Activated T-helper 2 cell treated with anti-CD3 and anti-CD28 coated beads, Interferon-gamma antibody, Interleukin-2, Interleukin-4, amounts not matched to agents 10 μg/mL and 5 μg/mL and 100 μg/mL, durations not matched to agents 14 hours and 24 hours and 36 hours (primary cell): ENCODE measurements at regions not wholly inside any gene's neighbourhood (a gene's known extent, or its start where the extent isn't known, plus 50 kb on each side); places are given as distances from the start of the nearest gene placed in this dataset.

ENCODE experiments used
- DNase-seq: peaks from one replicate; pipeline ENCODE4 v3.0.0; 2021; ENCODE audit warnings: low spot score
- H3K27ac Mint-ChIP-seq: one replicate; pipeline ENCODE4 v1.8.0; 2021; ENCODE audit warnings: mixed read lengths
- H3K27me3 Mint-ChIP-seq: one replicate; pipeline ENCODE4 v1.8.0; 2021; ENCODE audit warnings: low read depth, mixed read lengths
- H3K36me3 Mint-ChIP-seq: one replicate; pipeline ENCODE4 v1.8.0; 2021; ENCODE audit warnings: low read depth, mixed read lengths
- H3K4me1 Mint-ChIP-seq: one replicate; pipeline ENCODE4 v1.8.0; 2021; ENCODE audit warnings: low read depth, mixed read lengths
- H3K4me3 Mint-ChIP-seq: one replicate; pipeline ENCODE4 v1.8.0; 2021; ENCODE audit warnings: low read depth, mild to moderate bottlenecking, moderate library complexity, mixed read lengths
- H3K9me3 Mint-ChIP-seq: one replicate; pipeline ENCODE4 v1.8.0; 2021; ENCODE audit warnings: mixed read lengths
- intact Hi-C: fragments of 100-400 bp; cut with micrococcal nuclease; formaldehyde crosslinking; loops from one replicate; pipeline ENCODE4 v1.15.1; 2023

DNA sequence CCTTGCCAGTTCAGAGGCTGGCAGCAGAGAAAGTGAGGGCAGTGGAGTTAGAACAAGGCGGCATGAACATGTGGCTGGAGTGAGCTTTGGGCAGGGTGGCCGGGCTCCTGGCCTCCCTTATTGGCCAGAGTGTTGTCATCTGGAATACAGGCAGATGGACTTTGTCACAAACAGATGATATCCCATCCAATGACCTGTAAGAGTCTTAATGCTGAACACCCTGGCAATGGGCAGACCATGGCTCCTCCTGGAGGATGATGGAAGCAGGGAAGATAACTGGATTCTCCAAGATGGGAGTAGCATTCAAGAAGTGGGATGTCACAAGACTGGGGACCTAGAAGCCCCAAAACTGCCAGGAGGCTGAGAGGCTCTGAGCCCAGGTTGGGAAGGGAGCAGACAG is 242.1 kb downstream of the MAFB start:
- no peaks in the 10 kb centered on the region for H3K4me1 Mint-ChIP-seq
- H3K4me3 Mint-ChIP-seq, result no peak overlapping the region
- DNase-seq, result no peak
- H3K27ac Mint-ChIP-seq, result no peak overlapping the region
- H3K27me3 Mint-ChIP-seq, result no peaks in the 10 kb centered on the region
- H3K9me3 Mint-ChIP-seq, result no peaks in the 10 kb centered on the region
- intact Hi-C loops, result no loop called here
- no peaks in the 10 kb centered on the region for H3K36me3 Mint-ChIP-seq

DNA sequence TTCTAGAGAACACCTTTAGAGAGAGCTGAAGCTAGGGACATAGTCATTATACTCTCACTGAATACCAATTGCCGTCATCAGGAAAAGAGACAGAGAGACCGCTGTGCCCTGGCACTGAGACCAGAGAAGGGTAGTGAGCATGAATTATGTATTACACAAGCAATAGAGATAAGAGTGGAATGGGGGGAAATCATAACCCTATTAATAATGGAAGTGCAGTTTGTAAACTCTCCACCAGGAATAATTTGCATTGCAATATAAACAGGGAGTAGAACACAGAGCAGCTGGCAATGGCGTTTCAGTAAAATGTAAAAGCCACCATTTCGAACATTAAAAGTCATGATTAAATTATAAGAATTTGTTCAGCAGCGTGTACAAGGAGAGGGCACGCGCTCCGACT is 244.5 kb downstream of the MAFB start:
- no peaks in the 10 kb centered on the region for H3K4me1 Mint-ChIP-seq
- no peak overlapping the region for H3K27ac Mint-ChIP-seq
- no peaks in the 10 kb centered on the region for H3K9me3 Mint-ChIP-seq
- intact Hi-C loops, result no loop called here
- no peaks in the 10 kb centered on the region for H3K36me3 Mint-ChIP-seq
- no peak overlapping the region for H3K4me3 Mint-ChIP-seq
- H3K27me3 Mint-ChIP-seq, result no peaks in the 10 kb centered on the region
- DNase-seq, result no peak

DNA sequence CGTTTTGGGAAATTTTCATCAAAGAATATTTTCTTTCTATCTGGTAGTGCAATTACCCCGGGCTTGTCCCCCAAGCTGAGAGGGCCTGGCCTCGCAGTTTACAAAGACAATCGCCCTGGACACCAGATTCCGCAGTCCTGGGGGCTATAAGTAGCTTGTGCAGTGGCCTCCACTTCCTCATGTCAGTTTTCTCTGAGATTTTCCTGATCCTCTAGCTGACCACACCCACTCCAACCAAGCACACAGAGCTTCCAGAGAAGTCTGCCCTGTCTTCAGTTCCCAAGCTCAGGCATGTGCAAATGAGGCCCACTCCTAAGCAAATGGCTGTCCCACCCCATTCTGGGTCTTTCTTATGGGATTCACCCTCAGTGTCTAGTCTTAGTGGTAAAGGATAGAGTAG is 245.3 kb downstream of the MAFB start:
- H3K9me3 Mint-ChIP-seq, result no peaks in the 10 kb centered on the region
- no peaks in the 10 kb centered on the region for H3K36me3 Mint-ChIP-seq
- H3K27me3 Mint-ChIP-seq, result no peaks in the 10 kb centered on the region
- no peak overlapping the region for H3K4me3 Mint-ChIP-seq
- H3K27ac Mint-ChIP-seq, result no peak overlapping the region
- no peak for DNase-seq
- no peaks in the 10 kb centered on the region for H3K4me1 Mint-ChIP-seq
- intact Hi-C loops, result no loop called here

DNA sequence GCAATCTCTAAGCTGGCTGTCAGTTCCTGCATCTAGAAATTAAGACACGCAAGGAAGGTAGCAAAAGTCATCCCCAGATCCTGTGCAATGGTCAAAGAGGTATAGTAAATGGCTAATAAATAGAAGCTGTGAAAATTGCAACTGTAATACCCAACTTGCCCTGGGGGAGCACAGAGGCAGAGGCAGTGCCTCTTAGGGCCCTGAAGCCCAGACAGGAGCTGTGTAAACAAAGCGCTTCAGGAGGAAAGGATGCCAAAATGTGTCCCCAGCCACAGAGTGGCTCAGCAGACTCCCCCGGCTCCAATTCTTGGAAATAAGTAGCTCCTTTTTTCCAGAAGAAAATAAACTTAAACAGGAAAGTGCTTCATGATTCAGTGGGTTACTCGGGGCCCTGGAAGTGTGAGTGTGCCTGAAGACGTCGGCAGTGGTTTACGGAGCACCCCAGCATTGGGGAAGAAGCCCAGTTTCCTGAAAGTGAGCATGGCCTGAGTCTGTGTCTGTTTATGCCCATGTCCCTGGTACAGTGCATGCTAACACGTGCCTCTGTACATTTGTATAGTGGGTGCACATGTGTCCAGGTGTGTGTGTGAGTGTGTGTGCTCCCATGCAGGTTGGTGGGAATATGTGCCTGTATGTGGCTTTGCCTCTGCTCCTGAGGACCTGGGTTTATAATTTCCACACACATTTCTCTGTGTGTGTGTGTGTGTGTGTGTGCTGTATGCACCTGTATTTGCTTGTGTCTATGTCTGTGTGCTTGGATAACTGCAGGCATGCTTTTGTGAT is 246.7 kb downstream of the MAFB start:
- H3K36me3 Mint-ChIP-seq, result no peaks in the 10 kb centered on the region
- H3K4me1 Mint-ChIP-seq, result no peaks in the 10 kb centered on the region
- no peaks in the 10 kb centered on the region for H3K27me3 Mint-ChIP-seq
- no peak overlapping the region for H3K4me3 Mint-ChIP-seq
- intact Hi-C loops, result no loop called here
- no peaks in the 10 kb centered on the region for H3K9me3 Mint-ChIP-seq
- DNase-seq, result no peak
- H3K27ac Mint-ChIP-seq, result no peak overlapping the region

DNA sequence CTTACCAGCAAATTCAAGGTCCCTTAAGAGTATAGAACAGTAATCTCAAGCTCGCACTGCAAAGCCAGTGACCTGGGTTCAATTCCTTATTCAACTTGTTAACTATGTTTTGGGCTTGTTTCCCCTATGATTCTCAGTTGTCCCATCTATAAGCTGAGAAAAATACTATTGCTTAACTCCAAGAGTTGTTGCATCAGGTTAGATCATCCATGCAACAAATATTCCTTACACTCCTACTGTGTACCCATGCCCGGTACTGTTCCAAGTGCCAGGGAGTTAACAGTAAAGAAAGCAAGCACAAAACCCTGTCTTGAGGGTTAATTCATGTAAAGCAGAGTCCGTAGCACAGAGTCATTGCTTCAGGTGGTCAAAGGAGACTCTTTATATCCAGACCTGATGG is 247.3 kb downstream of the MAFB start:
- DNase-seq, result no peak
- H3K9me3 Mint-ChIP-seq, result no peaks in the 10 kb centered on the region
- H3K27ac Mint-ChIP-seq, result no peak overlapping the region
- H3K4me1 Mint-ChIP-seq, result no peaks in the 10 kb centered on the region
- H3K36me3 Mint-ChIP-seq, result no peaks in the 10 kb centered on the region
- no peaks in the 10 kb centered on the region for H3K27me3 Mint-ChIP-seq
- intact Hi-C loops, result no loop called here
- no peak overlapping the region for H3K4me3 Mint-ChIP-seq

DNA sequence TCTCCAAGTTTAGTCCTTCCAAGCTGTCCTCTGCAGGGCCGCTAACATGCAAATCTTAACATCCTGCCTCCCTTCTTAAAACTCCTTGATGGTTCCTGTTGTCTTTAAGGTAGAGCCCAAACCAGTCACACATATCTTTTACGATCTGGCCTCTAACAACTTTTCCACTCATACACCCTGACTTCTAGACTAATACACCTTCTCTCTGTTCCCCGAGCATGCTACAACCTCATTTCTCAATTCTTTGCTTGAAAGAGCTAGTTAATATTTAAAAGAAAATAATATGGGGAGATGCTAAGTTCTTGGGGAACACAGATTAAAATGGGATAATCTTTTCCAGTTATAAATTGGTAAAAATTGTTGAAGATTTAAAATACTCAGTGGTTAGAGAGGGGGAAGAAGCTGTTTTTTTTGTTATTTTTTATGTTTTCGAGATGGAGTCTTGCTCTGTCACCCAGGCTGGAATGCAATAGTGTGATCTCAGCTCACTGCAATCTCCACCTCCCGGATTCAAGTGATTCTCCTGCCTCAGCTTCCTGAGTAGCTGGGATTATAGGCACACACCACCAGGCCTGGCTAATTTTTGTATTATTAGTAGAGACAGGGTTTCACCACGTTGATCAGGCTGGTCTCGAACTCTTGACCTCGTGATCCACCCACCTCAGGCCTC is 250.7 kb downstream of the MAFB start:
- H3K27ac Mint-ChIP-seq, result no peak overlapping the region
- no peaks in the 10 kb centered on the region for H3K27me3 Mint-ChIP-seq
- no peaks in the 10 kb centered on the region for H3K9me3 Mint-ChIP-seq
- no peaks in the 10 kb centered on the region for H3K4me1 Mint-ChIP-seq
- H3K36me3 Mint-ChIP-seq, result no peaks in the 10 kb centered on the region
- intact Hi-C loops, result no loop called here
- no peak for DNase-seq
- H3K4me3 Mint-ChIP-seq, result no peak overlapping the region

DNA sequence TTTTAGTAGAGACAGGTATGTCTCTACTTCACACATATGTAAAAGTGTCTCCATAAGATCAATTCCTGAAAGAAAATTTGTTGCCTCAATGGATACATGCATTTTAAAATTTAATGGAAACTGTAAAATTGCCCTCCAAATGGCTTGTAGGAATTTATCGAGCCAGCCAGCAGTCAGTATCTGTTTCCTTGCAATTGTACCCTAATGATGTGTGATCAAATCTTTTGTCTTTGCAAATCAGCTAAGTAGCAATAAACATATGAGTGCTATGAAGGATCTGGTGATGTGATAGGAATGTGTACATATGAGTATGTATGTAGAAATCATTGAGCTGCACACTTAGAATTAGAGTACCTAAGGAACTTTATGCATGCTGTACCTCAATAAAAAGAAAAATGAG is 253.0 kb downstream of the MAFB start:
- H3K4me1 Mint-ChIP-seq, result no peaks in the 10 kb centered on the region
- H3K36me3 Mint-ChIP-seq, result no peaks in the 10 kb centered on the region
- DNase-seq, result no peak
- H3K4me3 Mint-ChIP-seq, result no peak overlapping the region
- no peak overlapping the region for H3K27ac Mint-ChIP-seq
- H3K9me3 Mint-ChIP-seq, result no peaks in the 10 kb centered on the region
- intact Hi-C loops, result no loop called here
- H3K27me3 Mint-ChIP-seq, result no peaks in the 10 kb centered on the region

DNA sequence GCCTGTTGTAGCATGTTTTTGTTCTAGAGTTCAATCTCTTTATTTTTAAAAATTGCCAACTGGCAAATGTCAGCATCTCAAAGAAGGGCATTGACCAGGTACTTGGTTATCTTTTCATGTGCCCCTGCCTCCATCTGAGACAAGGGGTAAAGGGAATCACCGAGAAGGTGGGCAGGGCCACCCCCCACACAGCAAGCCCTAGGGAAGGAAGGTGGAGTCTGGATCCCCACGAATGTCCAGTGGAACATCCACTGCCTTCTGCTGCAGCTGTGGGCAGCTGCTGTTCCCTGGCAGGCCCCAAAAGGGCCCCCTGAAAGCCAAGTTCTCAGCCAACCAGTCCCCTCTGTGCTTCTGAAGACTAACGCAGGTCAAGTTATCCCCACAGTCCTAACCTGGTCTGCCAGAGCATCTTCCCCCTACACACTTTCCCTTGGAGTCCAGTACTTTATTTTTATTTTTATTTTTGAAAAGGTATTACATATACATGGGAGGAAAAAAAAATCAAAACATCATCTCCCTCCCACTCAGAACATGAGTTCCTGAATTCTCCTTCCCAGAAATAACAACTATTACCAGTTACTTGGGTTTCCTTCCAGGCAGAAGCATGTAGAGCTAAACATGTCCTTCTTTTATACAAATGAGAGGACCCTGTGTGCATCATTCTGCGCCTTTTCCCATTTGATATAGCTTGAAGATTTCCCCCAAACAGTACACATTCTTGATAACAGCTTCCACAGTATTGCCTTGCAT is 253.7 kb downstream of the MAFB start:
- H3K4me3 Mint-ChIP-seq, result no peak overlapping the region
- H3K9me3 Mint-ChIP-seq, result no peaks in the 10 kb centered on the region
- no peak overlapping the region for H3K27ac Mint-ChIP-seq
- intact Hi-C loops, result no loop called here
- H3K36me3 Mint-ChIP-seq, result no peaks in the 10 kb centered on the region
- DNase-seq, result no peak
- no peaks in the 10 kb centered on the region for H3K4me1 Mint-ChIP-seq
- no peaks in the 10 kb centered on the region for H3K27me3 Mint-ChIP-seq

DNA sequence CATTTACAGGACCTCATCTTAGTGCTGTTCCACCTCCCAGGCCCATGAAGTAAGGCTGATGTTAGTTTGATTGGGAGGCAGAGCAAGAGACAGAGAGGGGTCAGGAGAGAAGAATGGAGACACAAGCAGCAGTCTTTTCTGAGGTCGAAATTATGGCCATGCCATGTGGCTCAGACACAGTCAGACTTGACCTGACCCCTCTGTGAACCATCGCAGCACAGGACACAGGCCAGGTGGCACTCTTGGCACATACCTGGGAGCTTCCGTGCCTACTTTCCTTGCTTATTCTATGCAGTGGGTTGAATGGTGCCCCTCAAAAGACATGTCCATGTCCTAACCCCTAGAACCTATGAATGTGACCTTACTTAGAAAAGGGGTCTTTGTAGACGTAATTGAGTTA is 254.9 kb downstream of the MAFB start:
- intact Hi-C loops, result no loop called here
- H3K27me3 Mint-ChIP-seq, result no peaks in the 10 kb centered on the region
- H3K9me3 Mint-ChIP-seq, result no peaks in the 10 kb centered on the region
- H3K4me3 Mint-ChIP-seq, result no peak overlapping the region
- no peaks in the 10 kb centered on the region for H3K36me3 Mint-ChIP-seq
- H3K27ac Mint-ChIP-seq, result no peak overlapping the region
- DNase-seq, result no peak
- H3K4me1 Mint-ChIP-seq, result no peaks in the 10 kb centered on the region

DNA sequence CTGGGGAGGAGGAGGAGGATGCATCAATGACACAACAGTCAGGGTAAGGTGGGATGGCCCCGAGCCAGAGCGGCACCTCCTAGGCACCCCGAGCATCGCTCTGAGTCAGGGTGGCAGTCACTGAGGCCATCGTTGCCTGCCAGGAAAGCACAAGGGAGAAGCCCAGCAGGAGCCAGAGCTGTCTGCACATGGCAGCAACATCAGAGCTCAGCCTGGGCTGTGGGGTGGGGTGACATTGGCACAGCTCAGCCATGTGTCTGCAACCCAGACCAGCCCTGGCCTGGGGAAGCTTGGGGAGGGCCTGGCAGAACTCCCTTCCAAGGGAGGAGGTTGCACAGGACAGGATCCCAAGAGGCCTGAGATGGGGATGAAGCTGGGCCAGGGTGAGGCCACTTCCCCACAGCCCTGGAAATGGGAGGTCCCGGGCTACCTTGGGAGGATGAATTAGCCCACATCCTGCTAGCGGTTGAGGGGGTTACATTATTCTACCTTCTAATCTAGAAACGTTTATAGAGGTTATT is 255.6 kb downstream of the MAFB start:
- DNase-seq, result no peak
- Mint-ChIP-seq H3K4me3 (no peak overlapping the region), H3K27me3 (no peaks in the 10 kb centered on the region), H3K36me3 (no peaks in the 10 kb centered on the region), H3K27ac (no peak overlapping the region), H3K4me1 (no peaks in the 10 kb centered on the region), H3K9me3 (no peaks in the 10 kb centered on the region)
- intact Hi-C loops, result no loop called here

DNA sequence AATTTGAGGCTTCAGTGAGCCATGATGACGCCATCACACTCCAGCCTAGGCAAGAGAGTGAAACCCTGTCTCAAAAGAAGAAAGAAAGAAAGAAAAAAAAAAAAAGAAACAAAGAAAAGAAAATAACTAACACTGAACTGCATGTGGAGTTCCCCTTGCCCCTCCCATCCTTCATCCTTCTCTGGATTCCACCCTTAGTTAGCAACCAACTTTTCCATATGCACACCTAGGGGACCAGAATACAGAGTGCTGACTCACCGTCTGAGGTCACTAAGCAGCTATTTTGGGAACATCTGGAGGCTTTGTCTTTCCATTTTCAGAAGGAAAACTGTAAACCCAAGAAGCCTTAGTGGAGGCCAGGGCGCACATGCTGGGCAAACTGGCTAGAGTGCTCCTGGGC is 257.4 kb downstream of the MAFB start:
- intact Hi-C loops, result no loop called here
- no peak for DNase-seq
- Mint-ChIP-seq H3K4me3 (no peak overlapping the region), H3K27me3 (no peaks in the 10 kb centered on the region), H3K4me1 (no peaks in the 10 kb centered on the region), H3K9me3 (no peaks in the 10 kb centered on the region), H3K27ac (no peak overlapping the region), H3K36me3 (no peaks in the 10 kb centered on the region)

DNA sequence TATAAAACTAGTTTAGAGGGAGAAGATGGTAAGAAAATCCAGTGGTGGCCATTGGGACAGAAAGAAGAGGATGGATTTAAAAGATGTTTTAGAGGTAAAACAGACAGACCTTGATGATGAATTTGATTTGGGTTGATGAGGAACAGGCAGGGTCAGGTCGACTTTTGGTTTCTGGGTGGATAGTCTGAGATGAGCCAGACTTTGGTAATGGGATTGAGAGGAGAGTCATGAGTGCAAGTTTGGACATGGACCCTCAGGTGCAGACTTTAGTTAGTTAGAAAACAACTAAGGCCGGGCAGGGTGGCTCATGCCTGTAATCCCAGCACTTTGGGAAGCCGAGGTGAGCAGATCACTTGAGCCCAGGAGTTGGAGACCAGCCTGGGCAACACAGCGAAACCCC is 257.9 kb downstream of the MAFB start:
- H3K4me3 Mint-ChIP-seq, result no peak overlapping the region
- no peaks in the 10 kb centered on the region for H3K27me3 Mint-ChIP-seq
- H3K36me3 Mint-ChIP-seq, result no peaks in the 10 kb centered on the region
- no peaks in the 10 kb centered on the region for H3K4me1 Mint-ChIP-seq
- no peaks in the 10 kb centered on the region for H3K9me3 Mint-ChIP-seq
- intact Hi-C loops, result no loop called here
- H3K27ac Mint-ChIP-seq, result no peak overlapping the region
- no peak for DNase-seq

DNA sequence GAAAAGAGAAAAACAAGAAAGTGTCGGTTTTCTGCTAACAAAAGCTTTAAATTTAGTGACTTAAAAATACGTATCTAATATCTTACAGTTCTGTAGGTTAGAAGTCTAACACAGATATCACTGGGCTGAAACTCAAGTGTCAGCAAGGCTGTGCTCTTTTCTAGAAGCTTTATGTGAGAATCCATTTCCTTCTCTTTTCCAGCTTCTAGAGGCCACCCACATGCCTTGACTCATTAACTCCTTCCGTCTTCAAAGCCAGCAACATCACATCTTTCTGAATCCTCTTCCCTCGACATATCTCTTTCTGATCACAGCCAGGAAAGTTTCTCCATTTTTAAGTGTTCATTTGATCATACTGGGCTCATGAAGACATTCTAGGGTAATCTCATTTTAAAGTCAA is 262.0 kb downstream of the MAFB start:
- no peaks in the 10 kb centered on the region for H3K36me3 Mint-ChIP-seq
- no peaks in the 10 kb centered on the region for H3K9me3 Mint-ChIP-seq
- no peak overlapping the region for H3K4me3 Mint-ChIP-seq
- no peak overlapping the region for H3K27ac Mint-ChIP-seq
- intact Hi-C loops, result no loop called here
- no peak for DNase-seq
- H3K4me1 Mint-ChIP-seq, result no peaks in the 10 kb centered on the region
- no peaks in the 10 kb centered on the region for H3K27me3 Mint-ChIP-seq
